RWPE1 (cell line): ENCODE measurements at regions not wholly inside any gene's neighbourhood (a gene's known extent, or its start where the extent isn't known, plus 50 kb on each side); places are given as distances from the start of the nearest gene placed in this dataset.

Experiments
- CTCF ChIA-PET: fragments of 350-600 bp; sonication (Branson Sonifier 250); formaldehyde crosslinking; extraction: SDS; loops from one replicate; lab custom pipeline; 2021; lab: Yijun Ruan, JAX
- POLR2A ChIA-PET: fragments of 400-600 bp; formaldehyde crosslinking; extraction: SDS; loops from one replicate; lab custom pipeline; 2020; ENCODE audit warnings: antibody characterized with exemption; ENCODE audit not compliant: low non-redundant PET; lab: Yijun Ruan, JAX
- DNase-seq: peaks from one replicate; pipeline ENCODE4 v3.0.0; 2012; ENCODE audit warnings: low spot score
- H3K27ac ChIP-seq: fragments of 450-650 bp; 2 replicates; pipeline ENCODE4 v1.5.1; 2017
- CTCF ChIP-seq: fragments of 450-650 bp; conservative IDR thresholded peaks from 2 replicates; pipeline ENCODE4 v1.5.1; 2017; ENCODE audit warnings: low read depth, mild to moderate bottlenecking

- no peak overlapping the region for H3K27ac ChIP-seq
- ChIA-PET POLR2A (no interaction called here), CTCF (no interaction called here)
- no peak for TF ChIP-seq CTCF
- no peak for DNase-seq
These were observed 50.7 kb upstream of the BTG1 start for GRCh38 chr12:92196368-92196767.
